Pancreas (tissue), 10 donors: ENCODE measurements at regions not wholly inside any gene's neighbourhood (a gene's known extent, or its start where the extent isn't known, plus 50 kb on each side); places are given as distances from the start of the nearest gene placed in this dataset.

Experiments used
- ATAC-seq, 4 donors: fragments of 200-7000 bp; cut with Tn5 transposase; one replicate each; pipeline versions ENCODE4 v1.8.0 to v1.9.1; 2020; ENCODE audit warnings: mild to moderate bottlenecking in 4 of 4, moderate library complexity in 4 of 4
- DNase-seq, 6 donors: peaks; one replicate each; pipeline ENCODE4 v3.0.0-alpha.2; 2020
- FAIRE-seq: peaks from 2 replicates; lab custom pipeline; 2012; peaks lifted over from hg19 to GRCh38; lab: Jason Lieb, UNC
- H3K27ac ChIP-seq, 4 donors: fragments of 200-600 bp; sonication (generic); 1 replicate in 3 of 4; 2 replicates in 1 of 4; pipeline versions ENCODE4 v1.5.0 to v1.8.0; 2020
- H3K27me3 ChIP-seq, 4 donors: fragments of 200-600 bp; one replicate each; pipeline ENCODE4 v1.8.0; 2021
- H3K36me3 ChIP-seq, 3 donors: fragments of 200-600 bp; sonication (generic) in 1 of 3; one replicate each; pipeline versions ENCODE4 v1.5.0 to v1.8.0; 2020 to 2021
- H3K4me1 ChIP-seq, 3 donors: fragments of 200-600 bp; one replicate each; pipeline ENCODE4 v1.8.0; 2021
- H3K4me3 ChIP-seq, 4 donors: fragments of 200-600 bp; sonication (generic) in 2 of 4; one replicate each; pipeline versions ENCODE4 v1.5.0 to v1.8.0; 2020 to 2021
- H3K9me3 ChIP-seq, 4 donors: fragments of 200-600 bp; one replicate each; pipeline ENCODE4 v1.8.0; 2021
- WGBS, 2 donors: extraction: QIAGEN DNeasy Blood & Tissue Kit; methylation state at CpG; one replicate each; pipeline ENCODE4 v1.1.7; 2013; 5-methylcytosine and 5-hydroxymethylcytosine counted together
- intact Hi-C, 3 donors: fragments of 100-400 bp; cut with DNase I; formaldehyde crosslinking; loops; one replicate each; pipeline versions ENCODE4 v1.11.1 to v1.14.2; 2022
- TF ChIP-seq, protein P1 (sequence below), 4 donors: fragments of 200-600 bp; sonication (generic) in 3 of 4; IDR thresholded peaks; one replicate each; pipeline versions ENCODE4 v1.5.0 to v1.8.0; 2021; ENCODE audit warnings: antibody characterized with exemption in 4 of 4
- donor health status: healthy with polysubstance abuse.
- donor health status: DM: no; HTN: no; CAD: no; lungs with moderate emphysema.
- donor health status: DM: no; HTN: no; CAD: no.
- donor health status: control.
- donor health status: control.
- donor health status: Bipolar disorder and iron deficiency.
- donor health status: DM: yes; HTN: yes; CAD: no.
- donor health status: DM: no; HTN: no; CAD: no.
- donor health status: DM: no; HTN: no; CAD: no.
- donor health status: DM: yes; HTN: yes; CAD: no.

DNA sequence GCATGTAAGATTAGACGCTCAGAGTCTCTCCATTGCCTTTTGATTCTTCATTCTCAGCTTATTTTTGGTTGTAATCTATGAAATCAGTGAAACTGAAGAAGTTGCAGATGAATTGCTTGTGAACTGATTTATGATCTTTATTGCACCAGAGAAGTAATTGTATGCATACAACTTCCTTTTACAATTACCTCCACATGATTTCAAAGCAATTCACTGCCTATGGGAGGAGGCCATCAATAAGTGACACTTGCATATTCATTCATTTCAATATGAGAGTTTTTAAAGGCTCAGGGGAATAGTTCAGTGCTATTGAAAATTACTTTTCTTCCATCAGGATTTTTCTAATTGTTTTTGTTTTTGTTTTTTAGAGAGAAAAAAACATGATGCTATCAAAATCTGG is 222.3 kb downstream of the NKX6-1 start:
- no peak overlapping the region for H3K4me3 ChIP-seq
- TF ChIP-seq, protein P1, sequence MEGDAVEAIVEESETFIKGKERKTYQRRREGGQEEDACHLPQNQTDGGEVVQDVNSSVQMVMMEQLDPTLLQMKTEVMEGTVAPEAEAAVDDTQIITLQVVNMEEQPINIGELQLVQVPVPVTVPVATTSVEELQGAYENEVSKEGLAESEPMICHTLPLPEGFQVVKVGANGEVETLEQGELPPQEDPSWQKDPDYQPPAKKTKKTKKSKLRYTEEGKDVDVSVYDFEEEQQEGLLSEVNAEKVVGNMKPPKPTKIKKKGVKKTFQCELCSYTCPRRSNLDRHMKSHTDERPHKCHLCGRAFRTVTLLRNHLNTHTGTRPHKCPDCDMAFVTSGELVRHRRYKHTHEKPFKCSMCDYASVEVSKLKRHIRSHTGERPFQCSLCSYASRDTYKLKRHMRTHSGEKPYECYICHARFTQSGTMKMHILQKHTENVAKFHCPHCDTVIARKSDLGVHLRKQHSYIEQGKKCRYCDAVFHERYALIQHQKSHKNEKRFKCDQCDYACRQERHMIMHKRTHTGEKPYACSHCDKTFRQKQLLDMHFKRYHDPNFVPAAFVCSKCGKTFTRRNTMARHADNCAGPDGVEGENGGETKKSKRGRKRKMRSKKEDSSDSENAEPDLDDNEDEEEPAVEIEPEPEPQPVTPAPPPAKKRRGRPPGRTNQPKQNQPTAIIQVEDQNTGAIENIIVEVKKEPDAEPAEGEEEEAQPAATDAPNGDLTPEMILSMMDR (IDR thresholded peaks at IDR 0.05) = no peak
- no peaks in the 10 kb centered on the region for H3K36me3 ChIP-seq
- H3K27me3 ChIP-seq = no peaks in the 10 kb centered on the region
- intact Hi-C loops = no loop called here
- ATAC-seq (no peak), FAIRE-seq (no peak), DNase-seq (no peak)
- no peaks in the 10 kb centered on the region for H3K9me3 ChIP-seq
- 68 to 84% methylated on average over 1 of the region's 1 CpG for WGBS, 2 donors
- no peaks in the 10 kb centered on the region for H3K4me1 ChIP-seq
- H3K27ac ChIP-seq = no peak overlapping the region

DNA sequence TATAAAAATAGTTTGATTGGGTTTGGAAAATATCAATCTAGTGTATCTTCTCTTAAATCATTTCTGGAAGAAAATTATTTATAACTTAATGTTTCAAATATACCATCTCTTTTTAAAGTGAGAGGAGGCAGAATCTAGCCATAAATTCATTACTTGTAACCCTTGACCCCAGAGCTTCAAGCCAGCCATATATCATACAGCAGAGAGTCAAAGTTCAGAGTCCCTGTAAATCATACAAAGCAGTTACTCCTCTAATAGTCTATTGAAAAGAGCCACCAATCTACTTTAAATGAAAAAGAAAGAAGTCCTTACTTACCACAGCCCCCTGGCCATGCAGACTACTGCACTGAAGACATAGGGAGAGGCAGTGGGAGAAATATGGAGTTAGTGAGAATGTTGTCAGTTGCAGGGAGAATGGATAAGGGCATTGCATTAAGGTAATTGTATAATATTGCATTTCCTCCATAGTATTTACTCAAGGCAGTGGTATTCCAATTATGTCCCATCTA is 229.5 kb downstream of the NKX6-1 start:
- H3K36me3 ChIP-seq = no peaks in the 10 kb centered on the region
- intact Hi-C loops = no loop called here
- no peak for ATAC-seq

DNA sequence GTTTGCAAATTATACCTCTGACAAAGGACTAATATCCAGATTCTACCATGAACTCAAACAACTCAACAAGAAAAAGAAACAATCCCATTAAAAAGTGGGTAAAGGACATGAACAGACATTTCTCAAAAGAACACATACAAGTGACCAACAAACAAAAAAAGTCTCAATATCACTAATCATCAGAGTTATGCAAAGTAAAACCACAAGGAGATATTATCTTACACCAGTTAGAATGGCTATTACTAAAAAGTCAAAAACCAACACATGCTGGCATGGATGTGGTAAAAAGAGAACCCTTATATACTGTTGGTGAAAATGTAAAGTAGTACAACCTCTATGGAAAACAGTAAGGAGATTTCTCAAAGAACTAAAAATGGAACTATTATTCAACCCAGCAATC is 234.4 kb downstream of the NKX6-1 start:
- Histone ChIP-seq H3K27me3 (no peaks in the 10 kb centered on the region), H3K27ac (no peak overlapping the region), H3K36me3 (no peaks in the 10 kb centered on the region), H3K9me3 (no peaks in the 10 kb centered on the region), H3K4me3 (no peak overlapping the region), H3K4me1 (no peaks in the 10 kb centered on the region)
- TF ChIP-seq, protein P1 (IDR thresholded peaks at IDR 0.05) = no peak
- no peak for ATAC-seq
- no peak for FAIRE-seq
- intact Hi-C loops = no loop called here
- no peak for DNase-seq

More for the DNA sequence above, 229.5 kb downstream of the NKX6-1 start:
- DNase-seq = no peak
- H3K9me3 ChIP-seq = no peaks in the 10 kb centered on the region
- no peak overlapping the region for H3K27ac ChIP-seq
- TF ChIP-seq, protein P1 (IDR thresholded peaks at IDR 0.05) = no peak
- no peak for FAIRE-seq
- H3K4me3 ChIP-seq = no peak overlapping the region
- H3K27me3 ChIP-seq = no peaks in the 10 kb centered on the region
- no peaks in the 10 kb centered on the region for H3K4me1 ChIP-seq

DNA sequence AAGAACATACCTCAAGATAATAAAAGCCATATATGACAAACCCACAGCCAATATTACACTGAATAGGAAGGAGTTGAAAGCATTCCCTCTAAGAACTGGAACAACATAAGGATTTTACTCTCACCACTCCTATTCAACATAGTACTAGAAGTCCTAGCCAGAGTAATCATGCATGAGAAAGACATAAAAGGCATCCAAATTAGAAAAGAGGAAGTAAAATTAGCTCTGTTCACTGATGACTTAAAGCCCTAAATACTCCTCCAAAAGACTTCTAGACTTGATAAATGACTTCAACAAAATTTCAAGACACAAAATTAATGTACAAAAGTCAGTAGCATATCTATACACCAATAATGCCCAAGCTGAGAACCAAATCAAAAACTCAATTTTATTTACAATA is 235.7 kb downstream of the NKX6-1 start:
- FAIRE-seq (no peak), ATAC-seq (no peak), DNase-seq (no peak)
- intact Hi-C loops = no loop called here
- Histone ChIP-seq H3K9me3 (no peaks in the 10 kb centered on the region), H3K4me3 (no peak overlapping the region), H3K27ac (no peak overlapping the region), H3K4me1 (no peaks in the 10 kb centered on the region), H3K36me3 (no peaks in the 10 kb centered on the region), H3K27me3 (no peaks in the 10 kb centered on the region)
- TF ChIP-seq, protein P1 (IDR thresholded peaks at IDR 0.05) = no peak

DNA sequence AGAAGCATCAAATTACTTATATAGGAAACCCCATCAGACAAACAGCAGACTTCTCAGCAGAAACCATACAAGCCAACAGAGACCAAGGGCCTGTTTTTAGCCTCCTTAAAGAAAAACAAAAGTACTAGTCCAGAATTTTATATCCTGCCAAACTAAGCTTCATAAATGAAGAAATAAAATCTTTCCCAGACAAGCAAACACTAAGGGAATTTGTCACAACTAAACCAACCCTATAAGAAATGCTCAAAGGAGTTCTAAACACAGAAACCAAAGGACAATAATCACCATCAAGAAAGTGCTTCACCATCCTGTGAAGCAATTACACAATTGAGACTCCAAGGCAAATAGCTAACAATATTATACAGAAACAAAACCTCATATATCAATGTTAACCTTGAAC is 238.6 kb downstream of the NKX6-1 start:
- FAIRE-seq = no peak
- DNase-seq = no peak
- Histone ChIP-seq H3K36me3 (no peaks in the 10 kb centered on the region), H3K4me1 (no peaks in the 10 kb centered on the region), H3K4me3 (no peak overlapping the region), H3K27me3 (no peaks in the 10 kb centered on the region), H3K27ac (no peak overlapping the region), H3K9me3 (no peaks in the 10 kb centered on the region)
- ATAC-seq = no peak
- TF ChIP-seq, protein P1 (IDR thresholded peaks at IDR 0.05) = no peak
- intact Hi-C loops = no loop called here
